ENCODE measurements at regions not wholly inside any gene's neighbourhood (a gene's known extent, or its start where the extent isn't known, plus 50 kb on each side); places are given as distances from the start of the nearest gene placed in this dataset.

- intact Hi-C loops (cut with DNase I), result no loop called here
- TF ChIP-seq EP300 (IDR thresholded peaks at IDR 0.05), result no peak
- TF ChIP-seq, protein P1, sequence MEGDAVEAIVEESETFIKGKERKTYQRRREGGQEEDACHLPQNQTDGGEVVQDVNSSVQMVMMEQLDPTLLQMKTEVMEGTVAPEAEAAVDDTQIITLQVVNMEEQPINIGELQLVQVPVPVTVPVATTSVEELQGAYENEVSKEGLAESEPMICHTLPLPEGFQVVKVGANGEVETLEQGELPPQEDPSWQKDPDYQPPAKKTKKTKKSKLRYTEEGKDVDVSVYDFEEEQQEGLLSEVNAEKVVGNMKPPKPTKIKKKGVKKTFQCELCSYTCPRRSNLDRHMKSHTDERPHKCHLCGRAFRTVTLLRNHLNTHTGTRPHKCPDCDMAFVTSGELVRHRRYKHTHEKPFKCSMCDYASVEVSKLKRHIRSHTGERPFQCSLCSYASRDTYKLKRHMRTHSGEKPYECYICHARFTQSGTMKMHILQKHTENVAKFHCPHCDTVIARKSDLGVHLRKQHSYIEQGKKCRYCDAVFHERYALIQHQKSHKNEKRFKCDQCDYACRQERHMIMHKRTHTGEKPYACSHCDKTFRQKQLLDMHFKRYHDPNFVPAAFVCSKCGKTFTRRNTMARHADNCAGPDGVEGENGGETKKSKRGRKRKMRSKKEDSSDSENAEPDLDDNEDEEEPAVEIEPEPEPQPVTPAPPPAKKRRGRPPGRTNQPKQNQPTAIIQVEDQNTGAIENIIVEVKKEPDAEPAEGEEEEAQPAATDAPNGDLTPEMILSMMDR (IDR thresholded peaks at IDR 0.05), result no peak
- no peak for TF ChIP-seq POLR2AphosphoS5 (IDR thresholded peaks at IDR 0.05)
- no peak for TF ChIP-seq POLR2A (IDR thresholded peaks at IDR 0.05; ENCODE audit: low read depth)
- Histone ChIP-seq H3K4me1 (no peaks in the 10 kb centered on the region), H3K36me3 (no peaks in the 10 kb centered on the region), H3K4me3 (no peak overlapping the region), H3K9me3 (no peaks in the 10 kb centered on the region), H3K27ac (replicated peaks in 1 of 4) (no peak overlapping the region), H3K27me3 (no peaks in the 10 kb centered on the region)
- 94% methylated on average over 3 of the region's 3 CpGs for WGBS
- no peak for DNase-seq (ENCODE audit: extremely low spot score)
Measured at GRCh38 chr9:31837211-31837610, 547.2 kb upstream of the ACO1 start.

GRCh38 chr9:31839273-31839672 is 545.2 kb upstream of the ACO1 start:
- Histone ChIP-seq H3K36me3 (no peaks in the 10 kb centered on the region), H3K9me3 (no peaks in the 10 kb centered on the region), H3K4me3 (no peak overlapping the region), H3K27me3 (no peaks in the 10 kb centered on the region), H3K4me1 (no peaks in the 10 kb centered on the region), H3K27ac (replicated peaks in 1 of 4) (no peak overlapping the region)
- DNase-seq (ENCODE audit: extremely low spot score), result no peak
- 43% methylated on average over 1 of the region's 1 CpG for WGBS
- intact Hi-C loops (cut with DNase I), result no loop called here
- no peak for TF ChIP-seq POLR2A (IDR thresholded peaks at IDR 0.05; ENCODE audit: low read depth)

DNA sequence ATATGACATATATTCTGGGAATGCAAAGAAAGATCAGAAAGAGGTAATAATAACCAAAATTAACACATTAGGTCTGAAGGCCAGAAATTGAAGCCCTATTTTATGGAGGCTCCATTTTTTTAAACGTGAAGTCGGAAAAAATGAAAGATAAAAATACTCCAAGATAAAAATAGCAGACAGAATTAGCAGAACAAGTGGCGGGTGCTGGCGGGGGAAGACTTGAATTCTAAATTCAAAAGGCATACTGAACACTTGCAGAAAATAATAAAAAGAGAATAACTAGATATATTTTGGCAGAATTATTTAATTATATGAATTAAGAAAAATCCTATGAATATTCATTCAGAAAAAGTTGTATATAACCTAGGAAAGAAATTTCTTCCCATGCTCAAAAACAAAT is 543.7 kb upstream of the ACO1 start:
- Histone ChIP-seq H3K27me3 (no peaks in the 10 kb centered on the region), H3K9me3 (no peaks in the 10 kb centered on the region), H3K36me3 (no peaks in the 10 kb centered on the region), H3K4me3 (no peak overlapping the region), H3K4me1 (no peaks in the 10 kb centered on the region), H3K27ac (replicated peaks in 1 of 4) (no peak overlapping the region)
- 61% methylated on average over 3 of the region's 4 CpGs for whole genome bisulfite sequencing
- intact Hi-C loops (cut with DNase I), result no loop called here
- TF ChIP-seq, protein P1 (IDR thresholded peaks at IDR 0.05), result no peak
- no peak for TF ChIP-seq POLR2AphosphoS5 (IDR thresholded peaks at IDR 0.05)
- TF ChIP-seq POLR2A (IDR thresholded peaks at IDR 0.05; ENCODE audit: low read depth), result no peak
- DNase-seq (ENCODE audit: extremely low spot score), result no peak

- H3K27me3 ChIP-seq, result no peaks in the 10 kb centered on the region
- no peaks in the 10 kb centered on the region for H3K4me1 ChIP-seq
- no peak for DNase-seq (ENCODE audit: extremely low spot score)
- no peaks in the 10 kb centered on the region for H3K9me3 ChIP-seq
- intact Hi-C loops (cut with DNase I), result no loop called here
- no peaks in the 10 kb centered on the region for H3K36me3 ChIP-seq
- H3K4me3 ChIP-seq, result no peak overlapping the region
- H3K27ac ChIP-seq (replicated peaks in 1 of 4), result no peak overlapping the region
- no peak for TF ChIP-seq EP300 (IDR thresholded peaks at IDR 0.05)
- TF ChIP-seq POLR2A (IDR thresholded peaks at IDR 0.05; ENCODE audit: low read depth), result no peak
- no peak for TF ChIP-seq POLR2AphosphoS5 (IDR thresholded peaks at IDR 0.05)
- TF ChIP-seq, protein P1 (IDR thresholded peaks at IDR 0.05), result no peak
- WGBS, result 92% methylated on average over 1 of the region's 1 CpG
Measured at GRCh38 chr9:31847963-31848362, 536.5 kb upstream of the ACO1 start.

DNA sequence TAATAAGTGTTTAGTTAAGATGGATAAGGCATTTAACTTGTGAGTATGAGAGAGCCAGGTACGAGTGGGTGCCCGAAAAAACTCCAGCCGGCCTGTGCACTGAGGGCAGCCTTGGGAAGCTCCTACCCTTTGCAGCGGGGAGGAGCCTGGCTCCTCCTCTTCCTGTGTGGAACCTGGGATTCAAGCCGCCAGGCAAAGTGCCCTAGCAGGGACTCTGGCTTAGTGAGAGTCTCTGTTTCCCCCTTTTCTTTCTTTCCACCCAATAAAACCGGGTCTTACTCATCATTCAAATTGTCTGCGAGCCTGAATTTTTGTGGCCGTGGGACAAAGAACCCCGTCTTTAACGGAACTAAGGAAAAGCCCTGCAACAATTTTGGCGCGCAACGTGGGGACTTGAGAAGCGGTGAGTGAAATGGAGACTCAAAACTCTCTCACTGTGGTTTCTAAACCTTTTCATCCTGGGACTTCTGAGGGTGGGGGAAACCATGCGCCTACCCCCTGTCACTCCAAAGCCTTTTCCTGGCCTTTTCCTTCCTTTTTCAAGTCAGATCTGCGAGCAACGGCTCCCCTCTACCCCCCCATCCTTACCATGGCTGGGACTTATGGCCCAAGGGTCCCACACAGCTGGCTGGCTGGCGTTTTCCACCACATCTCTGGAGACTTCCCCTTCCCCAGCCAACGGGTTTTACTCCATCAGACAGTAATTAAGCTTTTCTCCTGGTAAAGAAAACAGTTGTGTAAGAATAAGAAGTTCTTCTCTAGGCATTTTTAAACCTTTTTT is 535.7 kb upstream of the ACO1 start:
- Histone ChIP-seq H3K36me3 (no peaks in the 10 kb centered on the region), H3K9me3 (no peaks in the 10 kb centered on the region), H3K4me3 (no peak overlapping the region), H3K4me1 (no peaks in the 10 kb centered on the region), H3K27me3 (no peaks in the 10 kb centered on the region), H3K27ac (replicated peaks in 1 of 4) (no peak overlapping the region)
- DNase-seq (ENCODE audit: extremely low spot score), result no peak
- intact Hi-C loops (cut with DNase I), result no loop called here
- no peak for TF ChIP-seq POLR2A (IDR thresholded peaks at IDR 0.05; ENCODE audit: low read depth)
- 89% methylated on average over 19 of the region's 19 CpGs for WGBS

GRCh38 chr9:31854187-31854586 is 530.3 kb upstream of the ACO1 start:
- WGBS, result 95% methylated on average over 3 of the region's 3 CpGs
- intact Hi-C loops (cut with DNase I), result no loop called here
- DNase-seq (ENCODE audit: extremely low spot score), result no peak

More at GRCh38 chr9:31854187-31854586, 530.3 kb upstream of the ACO1 start:
- no peak overlapping the region for H3K4me3 ChIP-seq
- H3K27ac ChIP-seq (replicated peaks in 1 of 4), result no peak overlapping the region
- H3K9me3 ChIP-seq, result peaks cover 0 to 4% (median 0%) of the 10 kb centered on the region in 4 donors
- H3K27me3 ChIP-seq, result no peaks in the 10 kb centered on the region
- H3K36me3 ChIP-seq, result no peaks in the 10 kb centered on the region
- no peak for TF ChIP-seq POLR2AphosphoS5 (IDR thresholded peaks at IDR 0.05)
- TF ChIP-seq POLR2A (IDR thresholded peaks at IDR 0.05; ENCODE audit: low read depth), result no peak
- TF ChIP-seq, protein P1 (IDR thresholded peaks at IDR 0.05), result no peak
- TF ChIP-seq EP300 (IDR thresholded peaks at IDR 0.05), result no peak
- no peaks in the 10 kb centered on the region for H3K4me1 ChIP-seq

Measured in esophagus muscularis mucosa (tissue), 4 donors.